K562 (cell line): ENCODE measurements at regions not wholly inside any gene's neighbourhood (a gene's known extent, or its start where the extent isn't known, plus 50 kb on each side); places are given as distances from the start of the nearest gene placed in this dataset.

Experiments used
- HMBOX1 ChIP-seq: sonication (generic); IDR thresholded peaks from 2 replicates; pipeline ENCODE4 v1.6.1; 2016
- NR1H2 ChIP-seq: sonication (generic); formaldehyde crosslinking; IDR thresholded peaks from 2 replicates; pipeline ENCODE4 v1.4.0; 2020; ENCODE audit warnings: mild to moderate bottlenecking, missing genetic modification reagents
- POLR2G ChIP-seq: fragments of 200-400 bp; formaldehyde crosslinking; IDR thresholded peaks from 2 replicates; pipeline ENCODE4 v1.6.1; 2017; ENCODE audit warnings: low read depth, mild to moderate bottlenecking, antibody characterized with exemption, low read length, moderate library complexity
- RBM34 ChIP-seq: fragments of 200-400 bp; formaldehyde crosslinking; IDR thresholded peaks from 2 replicates; pipeline ENCODE4 v1.6.1; 2018; ENCODE audit warnings: low read length, borderline replicate concordance; ENCODE audit not compliant: insufficient read depth
- SNRNP70 ChIP-seq: fragments of 200-400 bp; formaldehyde crosslinking; optimal IDR thresholded peaks from 2 replicates; pipeline ENCODE3; 2017; ENCODE audit warnings: low read depth, low read length
- SRSF9 ChIP-seq: fragments of 200-400 bp; formaldehyde crosslinking; IDR thresholded peaks from 2 replicates; pipeline ENCODE4 v1.6.1; 2017; ENCODE audit warnings: low read depth, low read length, borderline replicate concordance
- ZEB2 ChIP-seq: fragments of 450-650 bp; IDR thresholded peaks from 2 replicates; pipeline ENCODE4 v1.6.1; 2016
- ZNF140 ChIP-seq: fragments of 250-450 bp; sonication (Bioruptor Pico); IDR thresholded peaks from 2 replicates; pipeline ENCODE4 v1.8.0; 2021; ENCODE audit warnings: moderate library complexity, mild to moderate bottlenecking, inconsistent platforms
- ZNF511 ChIP-seq: sonication (generic); formaldehyde crosslinking; IDR thresholded peaks from 2 replicates; pipeline ENCODE4 v1.8.0; 2022; ENCODE audit warnings: mild to moderate bottlenecking, missing genetic modification reagents
- TF ChIP-seq, protein P1 (sequence below): fragments of 450-650 bp; IDR thresholded peaks from 2 replicates; pipeline ENCODE4 v1.6.1; 2018; ENCODE audit not compliant: partially characterized antibody
- TF ChIP-seq, protein P2 (sequence below): IDR thresholded peaks from 2 replicates; pipeline ENCODE4 v1.6.1; 2012; ENCODE audit warnings: low read depth, low read length, improper control_type of control experiment, borderline replicate concordance

DNA sequence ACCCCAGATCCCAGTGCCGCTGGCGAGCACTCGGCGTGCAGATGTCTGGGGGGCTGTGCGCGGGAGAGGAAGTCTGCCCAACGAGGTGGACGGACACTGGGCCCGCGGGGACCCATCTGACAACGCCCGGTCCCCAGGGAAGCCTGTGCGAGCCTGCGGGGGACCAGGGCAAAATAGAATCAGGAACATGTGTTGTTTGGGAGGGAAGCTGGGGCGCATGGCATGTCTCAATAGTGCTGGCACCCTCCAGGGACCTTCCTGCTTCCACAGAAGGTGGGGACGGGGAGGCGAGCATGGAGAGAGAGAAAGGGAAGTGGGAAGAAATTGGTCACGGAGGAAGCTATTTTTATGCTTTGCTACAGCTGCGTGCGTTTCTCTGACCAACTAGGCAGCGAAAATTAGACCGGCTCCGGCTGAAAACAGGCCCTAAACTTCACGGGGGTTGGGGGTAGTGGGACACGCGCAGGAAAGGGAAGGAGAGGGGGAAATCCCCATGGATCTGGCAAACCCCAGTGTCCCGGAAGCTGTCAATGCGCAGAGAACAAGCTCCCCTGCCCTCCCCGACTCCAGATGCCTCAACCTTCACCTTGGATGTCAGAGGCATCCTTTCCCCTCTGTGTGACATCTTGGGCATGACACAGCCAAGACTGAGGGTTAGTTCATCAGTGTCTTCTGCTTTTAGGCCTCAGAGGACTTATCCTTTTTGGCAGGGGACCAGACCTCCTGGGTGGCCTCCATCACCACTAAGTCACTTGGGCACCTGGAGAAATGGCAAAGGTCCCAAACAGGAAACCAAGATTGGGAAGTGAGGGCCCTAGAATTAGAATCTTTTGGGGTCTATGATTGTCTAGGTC is 169.8 kb upstream of the BCOR start (continued):
- TF ChIP-seq, protein P1, sequence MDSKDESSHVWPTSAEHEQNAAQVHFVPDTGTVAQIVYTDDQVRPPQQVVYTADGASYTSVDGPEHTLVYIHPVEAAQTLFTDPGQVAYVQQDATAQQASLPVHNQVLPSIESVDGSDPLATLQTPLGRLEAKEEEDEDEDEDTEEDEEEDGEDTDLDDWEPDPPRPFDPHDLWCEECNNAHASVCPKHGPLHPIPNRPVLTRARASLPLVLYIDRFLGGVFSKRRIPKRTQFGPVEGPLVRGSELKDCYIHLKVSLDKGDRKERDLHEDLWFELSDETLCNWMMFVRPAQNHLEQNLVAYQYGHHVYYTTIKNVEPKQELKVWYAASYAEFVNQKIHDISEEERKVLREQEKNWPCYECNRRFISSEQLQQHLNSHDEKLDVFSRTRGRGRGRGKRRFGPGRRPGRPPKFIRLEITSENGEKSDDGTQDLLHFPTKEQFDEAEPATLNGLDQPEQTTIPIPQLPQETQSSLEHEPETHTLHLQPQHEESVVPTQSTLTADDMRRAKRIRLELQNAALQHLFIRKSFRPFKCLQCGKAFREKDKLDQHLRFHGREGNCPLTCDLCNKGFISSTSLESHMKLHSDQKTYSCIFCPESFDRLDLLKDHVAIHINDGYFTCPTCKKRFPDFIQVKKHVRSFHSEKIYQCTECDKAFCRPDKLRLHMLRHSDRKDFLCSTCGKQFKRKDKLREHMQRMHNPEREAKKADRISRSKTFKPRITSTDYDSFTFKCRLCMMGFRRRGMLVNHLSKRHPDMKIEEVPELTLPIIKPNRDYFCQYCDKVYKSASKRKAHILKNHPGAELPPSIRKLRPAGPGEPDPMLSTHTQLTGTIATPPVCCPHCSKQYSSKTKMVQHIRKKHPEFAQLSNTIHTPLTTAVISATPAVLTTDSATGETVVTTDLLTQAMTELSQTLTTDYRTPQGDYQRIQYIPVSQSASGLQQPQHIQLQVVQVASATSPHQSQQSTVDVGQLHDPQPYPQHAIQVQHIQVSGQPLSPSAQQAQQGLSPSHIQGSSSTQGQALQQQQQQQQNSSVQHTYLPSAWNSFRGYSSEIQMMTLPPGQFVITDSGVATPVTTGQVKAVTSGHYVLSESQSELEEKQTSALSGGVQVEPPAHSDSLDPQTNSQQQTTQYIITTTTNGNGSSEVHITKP, result no peak
- no peak for TF ChIP-seq ZNF140 (CRISPR knock-in tag)
- peak; percentile 43; the same call in 1 of the 2 replicates for TF ChIP-seq POLR2G
- TF ChIP-seq ZNF511 (CRISPR knock-in tag), result no peak
- TF ChIP-seq NR1H2, result no peak
- no peak for TF ChIP-seq RBM34
- TF ChIP-seq HMBOX1, result no peak
- TF ChIP-seq, protein P2, sequence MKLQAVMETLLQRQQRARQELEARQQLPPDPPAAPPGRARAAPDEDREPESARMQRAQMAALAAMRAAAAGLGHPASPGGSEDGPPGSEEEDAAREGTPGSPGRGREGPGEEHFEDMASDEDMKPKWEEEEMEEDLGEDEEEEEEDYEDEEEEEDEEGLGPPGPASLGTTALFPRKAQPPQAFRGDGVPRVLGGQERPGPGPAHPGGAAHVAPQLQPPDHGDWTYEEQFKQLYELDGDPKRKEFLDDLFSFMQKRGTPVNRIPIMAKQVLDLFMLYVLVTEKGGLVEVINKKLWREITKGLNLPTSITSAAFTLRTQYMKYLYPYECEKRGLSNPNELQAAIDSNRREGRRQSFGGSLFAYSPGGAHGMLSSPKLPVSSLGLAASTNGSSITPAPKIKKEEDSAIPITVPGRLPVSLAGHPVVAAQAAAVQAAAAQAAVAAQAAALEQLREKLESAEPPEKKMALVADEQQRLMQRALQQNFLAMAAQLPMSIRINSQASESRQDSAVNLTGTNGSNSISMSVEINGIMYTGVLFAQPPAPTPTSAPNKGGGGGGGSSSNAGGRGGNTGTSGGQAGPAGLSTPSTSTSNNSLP, result no peak
- TF ChIP-seq SRSF9, result no peak
- no peak for TF ChIP-seq SNRNP70
- no peak for TF ChIP-seq ZEB2
